ENCODE measurements at regions not wholly inside any gene's neighbourhood (a gene's known extent, or its start where the extent isn't known, plus 50 kb on each side); places are given as distances from the start of the nearest gene placed in this dataset.

DNA sequence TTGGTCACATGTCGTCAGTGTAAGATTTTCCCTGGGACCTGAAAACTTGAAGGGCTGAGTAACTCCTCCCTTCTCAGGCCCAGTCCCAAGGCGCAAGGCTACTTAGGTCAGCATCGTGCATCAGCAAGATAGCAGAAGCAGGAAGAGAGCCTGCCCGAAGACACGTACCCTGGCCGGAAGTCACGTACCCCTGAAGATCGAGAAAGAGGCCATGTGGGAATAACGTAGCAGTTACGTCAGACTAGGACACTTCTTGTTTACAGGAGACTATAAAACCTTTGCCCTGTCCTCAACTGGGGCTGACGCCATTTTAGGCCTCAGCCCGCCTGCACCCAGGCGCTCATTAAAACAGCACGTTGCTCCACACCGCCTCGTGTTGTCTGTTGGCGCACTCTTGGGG, 114.3 kb upstream of the GALNT17 start:
- no peak overlapping the region for H3K9ac ChIP-seq (ENCODE audit: low read length)
- H4K20me1 ChIP-seq (ENCODE audit: insufficient read depth, low read length): no peaks in the 10 kb centered on the region

DNA sequence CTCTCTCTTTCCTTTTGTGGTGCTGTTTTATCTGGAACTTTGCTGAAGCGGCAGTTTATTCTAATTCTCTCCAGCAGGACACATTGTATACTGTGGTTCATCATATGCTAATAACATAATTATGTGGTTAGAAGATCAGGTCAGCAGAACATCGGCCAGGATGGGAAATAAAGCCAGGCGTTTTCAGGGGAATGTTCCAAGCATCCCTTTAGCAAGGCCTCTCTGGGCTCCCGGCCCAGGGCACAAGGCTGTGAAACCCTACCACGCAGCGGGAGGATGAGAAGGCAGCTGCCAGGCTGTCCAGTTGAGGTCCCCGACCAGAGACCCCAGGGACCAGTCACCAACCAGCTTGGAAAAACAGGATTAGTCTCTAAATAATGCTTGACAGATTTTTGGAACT, 112.2 kb upstream of the GALNT17 start:
- TF ChIP-seq, protein P1, sequence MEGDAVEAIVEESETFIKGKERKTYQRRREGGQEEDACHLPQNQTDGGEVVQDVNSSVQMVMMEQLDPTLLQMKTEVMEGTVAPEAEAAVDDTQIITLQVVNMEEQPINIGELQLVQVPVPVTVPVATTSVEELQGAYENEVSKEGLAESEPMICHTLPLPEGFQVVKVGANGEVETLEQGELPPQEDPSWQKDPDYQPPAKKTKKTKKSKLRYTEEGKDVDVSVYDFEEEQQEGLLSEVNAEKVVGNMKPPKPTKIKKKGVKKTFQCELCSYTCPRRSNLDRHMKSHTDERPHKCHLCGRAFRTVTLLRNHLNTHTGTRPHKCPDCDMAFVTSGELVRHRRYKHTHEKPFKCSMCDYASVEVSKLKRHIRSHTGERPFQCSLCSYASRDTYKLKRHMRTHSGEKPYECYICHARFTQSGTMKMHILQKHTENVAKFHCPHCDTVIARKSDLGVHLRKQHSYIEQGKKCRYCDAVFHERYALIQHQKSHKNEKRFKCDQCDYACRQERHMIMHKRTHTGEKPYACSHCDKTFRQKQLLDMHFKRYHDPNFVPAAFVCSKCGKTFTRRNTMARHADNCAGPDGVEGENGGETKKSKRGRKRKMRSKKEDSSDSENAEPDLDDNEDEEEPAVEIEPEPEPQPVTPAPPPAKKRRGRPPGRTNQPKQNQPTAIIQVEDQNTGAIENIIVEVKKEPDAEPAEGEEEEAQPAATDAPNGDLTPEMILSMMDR (IDR thresholded peaks at IDR 0.05; ENCODE audit: low read length): no peak
- TF ChIP-seq EZH2phosphoT487 (IDR thresholded peaks at IDR 0.05; ENCODE audit: low read length): no peak
- TF ChIP-seq EZH2 (optimal IDR thresholded peaks at IDR 0.05; ENCODE audit: low read depth, low read length): no peak
- no peaks in the 10 kb centered on the region for H4K20me1 ChIP-seq (ENCODE audit: insufficient read depth, low read length)
- no peak overlapping the region for H3K4me3 ChIP-seq (ENCODE audit: low read length)
- no peak overlapping the region for H3K4me2 ChIP-seq (ENCODE audit: low read depth, low read length)
- no peaks in the 10 kb centered on the region for H3K27me3 ChIP-seq (replicated peaks; ENCODE audit: insufficient read depth, low read length)
- H2AFZ ChIP-seq (ENCODE audit: low read length): no peak overlapping the region
- H3F3A ChIP-seq (ENCODE audit: insufficient read depth, low read length): no peaks in the 10 kb centered on the region
- H3K9ac ChIP-seq (ENCODE audit: low read length): no peak overlapping the region
- no peaks in the 10 kb centered on the region for H3K4me1 ChIP-seq (ENCODE audit: low read length)
- H3K36me3 ChIP-seq (replicated peaks; ENCODE audit: insufficient read depth, low read length): no peaks in the 10 kb centered on the region
- no peak overlapping the region for H3K27ac ChIP-seq (ENCODE audit: low read length)
- DNase-seq: no peak
- H3K79me2 ChIP-seq (ENCODE audit: low read length): no peaks in the 10 kb centered on the region
- H3K9me2 ChIP-seq (replicated peaks; ENCODE audit: insufficient read depth, low read length): no peaks in the 10 kb centered on the region
- H3K9me3 ChIP-seq (replicated peaks; ENCODE audit: insufficient read depth, low read length): no peaks in the 10 kb centered on the region

More for the DNA sequence above, 114.3 kb upstream of the GALNT17 start:
- no peak for TF ChIP-seq EZH2 (optimal IDR thresholded peaks at IDR 0.05; ENCODE audit: low read depth, low read length)
- no peak for TF ChIP-seq EZH2phosphoT487 (IDR thresholded peaks at IDR 0.05; ENCODE audit: low read length)
- TF ChIP-seq, protein P1 (IDR thresholded peaks at IDR 0.05; ENCODE audit: low read length): no peak
- Histone ChIP-seq H3K4me3 (ENCODE audit: low read length) (no peak overlapping the region), H3K4me1 (ENCODE audit: low read length) (no peaks in the 10 kb centered on the region), H3F3A (ENCODE audit: insufficient read depth, low read length) (no peaks in the 10 kb centered on the region), H3K9me2 (replicated peaks; ENCODE audit: insufficient read depth, low read length) (no peaks in the 10 kb centered on the region), H3K27ac (ENCODE audit: low read length) (no peak overlapping the region), H3K27me3 (replicated peaks; ENCODE audit: insufficient read depth, low read length) (no peaks in the 10 kb centered on the region), H3K9me3 (replicated peaks; ENCODE audit: insufficient read depth, low read length) (no peaks in the 10 kb centered on the region), H2AFZ (ENCODE audit: low read length) (no peak overlapping the region), H3K79me2 (ENCODE audit: low read length) (no peaks in the 10 kb centered on the region), H3K36me3 (replicated peaks; ENCODE audit: insufficient read depth, low read length) (no peaks in the 10 kb centered on the region), H3K4me2 (ENCODE audit: low read depth, low read length) (no peak overlapping the region)
- DNase-seq: no peak

DNA sequence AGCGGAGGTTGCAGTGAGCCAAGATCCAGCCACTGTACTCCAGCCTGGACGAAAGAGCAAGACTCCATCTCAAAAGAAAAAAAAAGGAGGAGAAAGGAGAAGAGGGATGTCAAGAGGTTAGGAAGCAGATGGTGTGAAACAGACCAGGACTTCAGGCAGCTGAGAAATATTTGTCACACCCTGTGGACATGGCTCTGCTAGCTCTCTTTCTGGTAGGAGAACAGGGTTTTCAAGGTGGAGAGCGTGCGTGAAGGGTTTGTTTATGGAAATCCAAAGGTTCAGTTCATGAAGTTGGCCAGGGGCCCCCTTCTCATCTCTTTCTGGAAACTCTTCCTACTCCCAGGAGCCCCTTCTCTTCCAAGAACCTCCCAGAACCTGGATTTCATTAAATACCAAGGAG, 110.8 kb upstream of the GALNT17 start:
- H3F3A ChIP-seq (ENCODE audit: insufficient read depth, low read length): no peaks in the 10 kb centered on the region
- H3K9ac ChIP-seq (ENCODE audit: low read length): no peak overlapping the region
- no peak overlapping the region for H2AFZ ChIP-seq (ENCODE audit: low read length)
- no peaks in the 10 kb centered on the region for H4K20me1 ChIP-seq (ENCODE audit: insufficient read depth, low read length)
- H3K27me3 ChIP-seq (replicated peaks; ENCODE audit: insufficient read depth, low read length): no peaks in the 10 kb centered on the region
- no peaks in the 10 kb centered on the region for H3K9me3 ChIP-seq (replicated peaks; ENCODE audit: insufficient read depth, low read length)
- no peak for TF ChIP-seq EZH2 (optimal IDR thresholded peaks at IDR 0.05; ENCODE audit: low read depth, low read length)
- no peak for TF ChIP-seq EZH2phosphoT487 (IDR thresholded peaks at IDR 0.05; ENCODE audit: low read length)
- TF ChIP-seq, protein P1 (IDR thresholded peaks at IDR 0.05; ENCODE audit: low read length): no peak
- no peaks in the 10 kb centered on the region for H3K36me3 ChIP-seq (replicated peaks; ENCODE audit: insufficient read depth, low read length)
- H3K79me2 ChIP-seq (ENCODE audit: low read length): no peaks in the 10 kb centered on the region
- no peaks in the 10 kb centered on the region for H3K9me2 ChIP-seq (replicated peaks; ENCODE audit: insufficient read depth, low read length)
- no peak overlapping the region for H3K4me2 ChIP-seq (ENCODE audit: low read depth, low read length)
- no peak overlapping the region for H3K4me3 ChIP-seq (ENCODE audit: low read length)
- H3K4me1 ChIP-seq (ENCODE audit: low read length): no peaks in the 10 kb centered on the region
- no peak for DNase-seq
- H3K27ac ChIP-seq (ENCODE audit: low read length): no peak overlapping the region

Data from MM.1S (cell line).